Putamen (tissue), 1 donor: ENCODE measurements at regions not wholly inside any gene's neighbourhood (a gene's known extent, or its start where the extent isn't known, plus 50 kb on each side); places are given as distances from the start of the nearest gene placed in this dataset.
"Not testable (repeated sequence)": the region's sequence is repeated elsewhere in the genome, so short reads cannot be mapped to it uniquely, and the experiment has no call there.

Source experiments
- DNase-seq: peaks from one replicate; pipeline ENCODE4 v3.0.0-alpha.2; 2016; ENCODE audit warnings: low spot score

DNA sequence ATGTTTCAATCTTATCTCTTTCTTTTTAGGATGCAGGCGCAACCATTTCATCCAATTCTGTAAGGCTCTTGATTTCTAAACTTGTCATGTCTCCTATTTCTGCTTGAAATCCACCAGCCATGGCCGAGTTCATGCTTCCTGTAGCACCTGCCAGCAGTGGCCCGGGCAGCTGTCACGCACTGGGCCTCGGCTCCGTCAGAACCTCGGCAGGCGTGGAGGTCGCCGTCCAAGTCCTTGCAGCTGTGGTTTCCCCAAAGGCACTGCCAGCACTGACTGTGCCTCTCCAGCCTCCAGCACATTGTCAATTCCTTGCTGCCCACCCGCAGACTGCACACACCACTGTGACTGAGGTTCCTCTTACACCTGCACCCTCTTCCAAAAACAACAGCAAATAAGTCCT, 188.7 kb upstream of the SALL3 start:
- no peak for DNase-seq

DNA sequence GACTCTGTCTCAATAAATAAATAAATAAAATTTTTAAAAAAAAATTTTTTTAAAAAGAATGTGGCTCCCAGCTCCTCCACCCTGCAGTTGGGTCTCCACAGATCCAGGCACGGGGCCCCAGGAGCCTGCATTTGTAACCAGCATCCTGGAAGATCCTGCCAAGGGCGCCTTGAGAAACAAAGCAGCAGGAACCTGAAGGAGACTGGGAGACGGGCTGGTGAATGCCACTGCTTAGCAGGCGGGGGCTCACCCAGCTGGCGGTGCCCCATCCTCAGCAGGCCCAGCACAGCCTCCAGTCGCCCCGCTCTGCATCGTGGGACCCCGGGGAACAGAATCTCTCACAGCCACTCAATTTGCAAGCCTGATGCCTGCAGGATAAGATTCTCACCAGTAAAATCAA, 187.5 kb upstream of the SALL3 start:
- no peak for DNase-seq

DNA sequence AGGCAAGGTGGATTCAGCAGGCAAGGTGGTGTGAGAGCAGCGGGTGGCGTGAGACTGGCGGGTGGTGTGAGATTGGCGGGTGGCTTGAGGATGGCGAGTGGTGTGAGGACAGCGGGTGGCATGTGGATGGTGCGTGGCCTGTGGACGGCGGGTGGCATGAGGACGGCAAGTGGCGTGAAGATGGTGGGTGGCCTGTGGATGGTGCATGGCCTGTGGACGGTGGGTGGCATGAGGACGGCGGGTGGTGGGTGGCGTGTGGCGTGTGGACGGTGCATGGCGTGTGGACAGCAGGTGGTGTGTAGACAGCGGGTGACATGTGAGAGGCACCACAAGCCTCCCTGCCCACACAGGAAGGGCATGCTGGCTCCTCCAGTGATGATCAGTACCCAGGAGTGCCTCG, 186.9 kb upstream of the SALL3 start:
- no peak for DNase-seq

DNA sequence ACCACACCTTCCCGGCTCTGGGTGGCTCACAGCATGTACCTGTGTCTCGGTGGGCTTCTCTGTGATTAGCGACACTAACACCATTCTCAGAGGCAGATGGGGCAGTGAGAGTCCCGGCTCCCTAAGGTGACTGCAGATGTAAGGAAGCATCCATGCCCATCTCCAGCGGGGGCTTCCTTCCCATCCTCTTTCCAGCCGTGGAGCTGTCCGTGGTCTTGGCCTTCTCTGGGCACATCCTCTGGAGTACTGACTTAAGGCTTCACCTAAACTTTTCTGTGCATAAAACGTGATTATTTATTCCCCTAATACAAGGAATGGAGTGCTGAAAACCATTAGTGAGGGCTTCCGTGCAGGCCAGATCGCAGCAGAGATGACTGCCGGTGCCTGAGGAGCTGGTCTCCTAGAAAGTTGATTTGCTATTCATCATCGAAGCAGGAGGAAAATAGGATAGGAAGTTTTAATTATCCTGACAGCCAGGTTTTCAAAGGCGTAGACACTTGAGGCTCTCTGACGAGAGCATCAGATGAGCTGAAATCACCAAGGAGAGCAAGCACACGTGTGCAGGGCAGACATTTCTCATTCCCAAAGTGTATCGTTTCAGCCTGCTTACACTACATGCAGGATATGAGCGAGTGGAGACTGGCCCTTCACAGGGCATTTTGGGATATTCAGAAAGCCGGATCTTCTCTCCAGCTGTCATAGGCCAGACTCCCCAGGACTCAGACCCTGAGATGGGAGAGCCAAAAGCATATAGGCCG, 186.1 kb upstream of the SALL3 start:
- no peak for DNase-seq

DNA sequence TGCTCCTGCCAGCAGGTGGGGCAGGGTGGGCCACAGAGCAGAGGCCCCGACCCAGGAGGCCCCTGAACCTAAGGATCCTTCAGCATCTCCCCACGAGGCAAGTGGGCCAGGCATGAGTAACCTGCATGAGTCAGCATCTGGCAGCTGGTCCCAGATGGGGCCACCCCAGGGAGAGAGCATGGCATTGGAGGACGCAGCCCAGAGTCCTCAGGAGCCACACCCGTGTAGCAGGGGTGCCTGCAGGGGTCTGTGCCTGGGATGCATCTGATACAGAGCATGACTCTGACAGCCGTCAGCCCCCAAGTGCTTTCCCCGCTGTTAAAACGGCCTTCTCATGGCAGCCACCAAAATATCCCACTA, 185.6 kb upstream of the SALL3 start:
- no peak for DNase-seq

DNA sequence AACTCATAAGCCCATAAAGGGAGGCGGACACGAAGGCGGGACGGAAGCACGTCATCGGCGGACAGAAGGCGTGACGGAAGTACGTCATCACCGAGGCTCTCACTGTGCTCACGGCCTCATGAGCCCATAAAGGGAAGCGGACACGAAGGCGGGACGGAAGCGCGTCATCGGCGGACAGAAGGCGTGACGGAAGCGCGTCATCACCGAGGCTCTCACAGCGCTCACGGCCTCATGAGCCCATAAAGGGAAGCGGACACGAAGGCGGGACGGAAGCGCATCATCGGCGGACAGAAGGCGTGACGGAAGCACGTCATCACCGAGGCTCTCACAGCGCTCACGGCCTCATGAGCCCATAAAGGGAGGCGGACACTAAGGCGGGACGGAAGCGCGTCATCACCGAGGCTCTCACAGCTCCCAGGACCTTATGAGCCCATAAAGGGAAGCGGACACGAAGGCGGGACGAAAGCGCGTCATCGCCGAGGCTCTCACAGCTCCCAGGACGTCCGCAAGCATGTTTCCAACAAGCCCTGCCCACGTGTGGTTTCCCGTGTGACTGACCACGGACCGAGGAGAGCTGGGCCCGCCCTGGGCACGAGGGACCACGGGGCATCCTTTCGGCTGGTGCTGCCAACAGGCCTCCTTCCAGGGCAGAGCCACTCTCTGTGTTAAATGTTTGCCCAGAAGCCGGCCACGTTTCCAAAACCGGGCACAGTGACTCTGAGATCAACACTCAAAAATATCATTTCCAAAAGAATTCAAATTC, 182.7 kb upstream of the SALL3 start:
- no peak for DNase-seq

DNA sequence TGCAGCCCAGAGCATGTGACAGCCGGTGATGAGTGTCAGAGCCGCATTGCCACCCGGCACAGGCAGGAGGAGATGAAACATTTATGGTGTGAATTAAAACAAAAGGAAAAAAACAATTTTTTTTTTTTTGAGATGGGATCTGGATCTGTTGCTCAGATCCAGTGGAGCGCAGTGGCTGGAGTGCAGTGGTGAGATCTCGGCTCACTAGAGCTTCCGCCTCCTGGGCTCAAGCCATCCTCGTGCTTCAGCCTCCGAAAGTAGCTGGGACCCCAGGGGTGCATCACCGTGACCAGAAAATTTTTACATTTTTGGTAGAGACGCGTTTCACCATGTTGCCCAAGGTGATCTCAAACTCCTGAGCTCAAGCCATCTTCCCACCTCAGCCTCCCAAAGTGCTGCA, 182.1 kb upstream of the SALL3 start:
- no peak for DNase-seq

DNA sequence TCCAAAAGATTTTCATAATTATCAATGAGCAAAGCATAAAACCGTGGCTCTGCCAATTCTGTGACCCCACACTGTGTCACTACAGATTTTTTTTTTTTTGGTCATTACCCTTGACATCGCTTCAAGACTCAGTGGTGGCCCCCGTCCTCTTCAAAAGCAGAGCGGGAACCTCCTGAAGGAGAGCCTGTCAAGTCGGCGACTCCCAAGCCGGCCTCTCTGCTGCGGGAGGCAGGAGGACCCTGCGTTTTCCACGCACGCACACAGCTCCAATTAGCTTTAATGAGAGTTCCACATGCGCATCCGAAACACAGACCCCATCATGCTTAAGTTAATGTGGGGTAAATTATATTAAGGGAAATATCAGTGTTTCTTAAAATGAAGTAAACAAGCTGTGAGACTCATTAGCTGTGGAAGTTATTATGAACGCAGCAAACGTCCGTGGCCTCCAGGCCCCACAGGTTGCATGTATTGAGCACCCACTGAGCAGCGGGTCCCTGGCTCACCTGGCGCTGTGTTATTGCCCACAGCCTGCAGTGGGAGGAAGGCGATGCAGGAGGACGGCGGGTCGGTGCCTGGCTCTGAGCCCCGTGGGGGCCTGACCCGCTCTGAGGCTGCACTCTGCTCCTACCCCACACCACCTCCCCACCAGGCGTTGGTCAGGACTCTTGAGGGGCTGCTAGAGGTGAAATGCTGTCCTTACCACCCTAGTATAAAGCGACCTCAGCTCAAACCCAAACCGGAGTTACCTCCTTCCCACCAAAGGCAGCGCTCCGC, 181.0 kb upstream of the SALL3 start:
- no peak for DNase-seq

DNA sequence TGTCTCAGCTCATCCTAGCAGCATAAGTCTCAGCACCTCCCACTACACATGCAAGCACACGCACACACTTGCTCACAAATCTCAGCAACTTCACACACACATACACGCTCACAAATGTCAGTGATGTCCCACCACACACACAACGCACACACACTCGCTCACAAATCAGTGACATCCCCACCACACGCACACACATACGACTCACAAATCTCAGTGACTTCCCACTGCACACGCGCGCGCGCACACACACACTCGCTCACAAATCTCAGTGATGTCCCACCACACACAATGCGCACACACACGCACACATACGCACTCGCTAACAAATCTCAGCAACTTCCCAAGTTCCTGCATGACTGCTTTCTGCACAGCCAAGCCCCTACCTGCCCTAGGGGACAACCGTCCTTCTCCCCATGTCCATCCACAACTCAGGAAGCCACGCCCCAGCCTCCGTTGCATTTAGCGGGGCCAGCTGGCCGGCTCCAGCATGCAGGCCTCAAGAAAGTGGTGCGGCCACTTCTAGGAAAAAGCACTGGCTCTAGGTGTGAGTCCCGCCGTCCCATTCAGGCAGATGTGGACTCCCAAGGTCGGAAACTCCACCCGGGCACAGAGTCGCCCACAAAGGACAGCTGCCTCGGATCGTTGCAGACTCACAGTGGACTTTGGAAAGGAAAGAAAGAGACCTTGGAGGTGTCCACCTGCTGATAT, 180.1 kb upstream of the SALL3 start:
- DNase-seq, result no peak

DNA sequence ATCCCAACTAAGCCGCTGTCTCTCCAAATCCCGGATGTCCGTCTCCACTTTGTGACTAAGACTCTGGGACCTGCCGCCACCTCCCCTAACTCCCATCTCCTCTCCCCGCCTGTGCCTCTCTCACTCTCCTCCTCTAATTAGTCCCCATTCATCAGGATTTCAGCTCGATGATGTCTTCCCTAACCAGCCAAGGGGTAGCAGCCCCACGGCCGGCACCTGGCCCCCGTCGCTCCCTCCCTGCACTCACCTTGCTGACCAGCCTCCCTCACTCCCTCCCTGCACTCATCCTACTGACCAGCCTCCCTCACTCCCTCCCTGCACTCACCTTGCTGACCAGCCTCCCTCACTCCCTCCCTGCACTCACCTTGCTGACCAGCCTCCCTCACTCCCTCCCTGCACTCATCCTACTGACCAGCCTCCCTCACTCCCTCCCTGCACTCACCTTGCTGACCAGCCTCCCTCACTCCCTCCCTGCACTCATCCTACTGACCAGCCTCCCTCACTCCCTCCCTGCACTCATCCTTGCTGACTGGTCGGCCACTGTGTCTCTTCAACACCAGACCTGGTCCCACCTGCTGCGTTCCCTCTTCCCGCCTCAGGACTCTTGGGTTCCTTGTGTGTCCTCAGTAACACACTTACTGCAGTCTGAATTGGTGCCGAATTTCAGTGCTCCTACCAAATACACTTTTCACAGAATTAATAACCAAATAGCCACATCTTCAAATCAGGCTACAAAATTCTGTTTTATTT, 179.3 kb upstream of the SALL3 start:
- DNase-seq, result not testable (repeated sequence)

DNA sequence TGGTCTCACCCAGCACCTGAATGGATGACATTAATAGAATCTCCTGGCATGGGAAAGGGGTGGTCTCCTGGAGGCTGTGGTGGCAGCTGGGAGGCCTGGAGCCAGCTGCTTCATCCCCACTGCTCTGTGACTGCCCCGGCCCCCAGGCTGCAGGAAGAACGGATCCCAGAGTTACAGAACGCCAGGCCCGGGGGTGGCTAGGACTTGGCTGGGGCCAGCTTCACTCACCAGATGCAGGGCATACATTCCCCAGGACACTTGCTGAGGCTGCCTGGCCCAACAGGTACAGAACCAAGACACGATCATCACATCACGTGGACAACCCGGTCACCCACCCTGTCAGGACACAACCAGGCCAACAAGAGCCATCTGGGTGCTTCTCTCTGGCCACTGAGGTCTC, 178.6 kb upstream of the SALL3 start:
- DNase-seq, result no peak

DNA sequence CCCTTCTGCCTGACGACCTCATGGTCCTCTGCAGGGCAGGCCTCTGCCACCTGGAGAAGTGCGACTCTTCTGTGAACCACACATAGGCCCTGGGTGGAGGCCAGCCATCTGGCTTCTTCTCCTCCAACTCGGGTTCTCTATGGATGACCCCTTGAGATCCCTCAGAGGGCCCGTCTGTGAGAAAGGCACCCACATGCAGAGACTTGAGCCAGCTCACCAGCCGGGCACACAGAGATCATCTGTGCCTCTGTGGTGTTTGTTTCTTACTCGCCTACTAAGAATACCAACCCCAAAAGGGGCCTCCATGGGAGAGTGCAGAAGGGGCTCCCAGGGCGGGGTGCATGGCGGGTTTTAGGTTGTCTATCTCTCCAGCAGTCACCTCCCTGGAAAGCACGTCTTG, 176.5 kb upstream of the SALL3 start:
- no peak for DNase-seq

DNA sequence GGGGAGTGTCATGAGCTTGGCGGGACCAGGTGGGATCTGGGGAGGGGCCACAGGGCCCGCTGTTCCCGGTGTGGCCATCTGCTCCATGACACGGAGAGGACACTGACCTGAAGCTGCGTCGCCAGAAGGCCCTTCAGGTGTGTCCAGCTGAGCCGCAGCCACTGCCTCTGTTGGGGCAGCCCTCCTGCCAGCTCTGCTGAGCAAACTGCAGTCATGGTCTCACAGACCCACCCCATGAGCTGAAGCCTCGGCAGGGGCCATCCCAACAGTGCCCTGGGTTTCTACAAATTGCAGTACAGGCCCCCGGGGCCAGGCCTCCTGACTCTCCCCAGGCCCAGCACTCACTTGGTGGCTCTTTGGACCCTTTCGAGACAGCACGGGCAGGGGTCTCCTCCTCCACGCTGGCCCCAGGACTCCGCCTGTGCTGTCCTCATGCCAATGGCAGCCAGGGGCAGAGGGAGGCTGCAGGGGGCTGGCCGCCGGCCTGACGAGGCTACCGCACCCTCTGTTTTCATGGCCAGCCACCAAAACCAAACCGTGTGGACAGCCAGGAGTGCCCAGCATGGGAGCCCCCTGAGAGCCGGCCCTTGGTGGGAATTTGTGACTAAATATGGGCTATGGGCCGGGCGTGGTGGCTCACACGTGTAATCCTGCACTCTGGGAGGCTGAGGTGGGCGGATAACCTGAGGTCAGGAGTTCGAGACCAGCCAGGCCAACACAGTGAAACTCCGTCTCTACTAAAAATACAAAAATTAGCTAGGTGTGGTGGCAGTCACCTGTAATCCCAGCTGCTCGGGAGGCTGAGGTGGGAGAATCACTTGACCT, 175.2 kb upstream of the SALL3 start:
- no peak for DNase-seq

DNA sequence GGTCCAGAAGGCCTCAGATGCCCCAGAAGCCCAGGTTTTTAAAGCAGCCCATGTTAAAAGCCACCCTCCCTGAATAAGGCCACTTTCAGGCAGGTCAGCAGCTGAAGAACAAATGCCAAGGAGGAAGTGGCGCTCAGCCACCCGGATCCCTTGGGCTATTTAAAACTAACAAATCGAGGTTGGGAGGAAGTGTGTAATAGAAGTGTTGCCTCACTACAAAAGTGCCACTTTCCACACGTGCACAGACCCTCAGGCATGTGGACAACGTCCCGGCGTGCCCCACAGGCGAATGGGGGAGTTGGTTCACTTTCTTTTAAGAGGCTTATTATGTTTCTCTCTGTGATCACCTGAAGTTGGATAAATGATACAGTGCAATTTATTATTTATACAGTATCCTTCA, 173.8 kb upstream of the SALL3 start:
- DNase-seq, result no peak

DNA sequence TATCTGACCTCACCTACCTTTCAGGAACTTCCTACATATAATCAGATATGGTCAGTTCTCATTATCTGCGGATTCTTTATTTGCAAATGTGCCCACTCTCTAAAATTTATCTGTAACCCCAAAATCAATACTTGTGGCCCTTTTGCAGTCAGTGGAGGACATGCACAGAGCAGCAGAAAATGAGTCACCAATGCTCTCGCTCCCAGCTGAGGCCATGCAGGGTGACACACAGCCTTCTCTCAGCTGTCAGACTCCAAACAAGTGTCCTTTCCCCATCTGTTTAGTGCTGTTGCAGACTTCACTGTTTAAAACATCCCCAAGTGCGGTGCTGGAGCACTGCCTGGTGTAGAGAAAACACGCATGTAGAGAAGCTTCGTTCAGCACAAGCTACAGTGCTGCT, 171.9 kb upstream of the SALL3 start:
- DNase-seq, result no peak

DNA sequence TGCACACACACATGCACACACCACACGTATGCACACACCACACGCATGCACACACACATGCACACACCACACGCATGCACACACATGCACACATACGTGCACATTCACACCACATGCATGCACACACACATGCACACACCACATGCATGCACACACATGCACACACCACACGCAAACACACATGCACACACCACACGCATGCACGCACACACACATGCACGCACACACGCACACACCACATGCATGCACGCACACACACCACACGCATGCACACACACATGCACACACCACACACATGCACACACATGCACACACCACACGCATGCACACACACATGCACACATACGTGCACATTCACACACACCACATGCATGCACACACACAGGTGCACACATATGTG, 169.8 kb upstream of the SALL3 start:
- DNase-seq, result no peak

DNA sequence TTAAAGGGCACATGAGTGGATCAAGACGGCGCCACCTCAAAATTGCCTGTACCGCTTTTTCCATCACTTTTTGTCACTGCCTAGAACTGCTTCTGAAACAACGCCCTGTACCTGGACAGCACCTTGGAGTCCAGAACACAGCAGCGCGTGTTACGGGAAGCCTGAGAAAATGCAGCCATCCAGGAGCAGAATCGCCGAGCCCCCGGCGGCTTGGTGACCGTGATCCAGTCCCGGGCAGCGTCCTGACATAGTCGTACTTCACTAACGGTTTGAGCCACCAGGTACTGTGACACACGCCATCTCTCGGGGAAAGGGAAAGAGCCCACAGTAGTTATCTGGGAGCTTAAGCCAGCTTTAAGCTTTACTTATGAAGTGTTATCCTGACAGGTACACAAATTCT, 168.9 kb upstream of the SALL3 start:
- DNase-seq, result no peak

DNA sequence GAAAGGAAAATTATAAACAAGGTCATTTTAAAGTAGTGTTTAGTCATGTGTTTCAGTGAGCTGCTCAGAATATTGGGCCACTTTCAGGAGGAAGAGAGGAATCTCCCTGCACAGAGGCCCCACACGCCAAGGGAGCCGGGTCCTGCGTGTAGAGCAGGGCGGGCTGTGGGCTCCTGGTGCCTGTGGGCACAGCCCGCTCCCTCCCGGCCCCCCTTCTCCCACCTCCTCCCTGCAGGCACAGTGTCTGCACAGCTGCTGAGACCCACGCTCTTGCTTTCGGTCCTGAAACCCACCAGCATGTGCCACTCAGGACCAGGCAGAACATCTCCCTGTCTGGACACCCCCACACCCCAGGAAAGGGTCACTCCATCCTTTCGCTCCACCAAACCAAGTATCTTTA, 167.6 kb upstream of the SALL3 start:
- no peak for DNase-seq

DNA sequence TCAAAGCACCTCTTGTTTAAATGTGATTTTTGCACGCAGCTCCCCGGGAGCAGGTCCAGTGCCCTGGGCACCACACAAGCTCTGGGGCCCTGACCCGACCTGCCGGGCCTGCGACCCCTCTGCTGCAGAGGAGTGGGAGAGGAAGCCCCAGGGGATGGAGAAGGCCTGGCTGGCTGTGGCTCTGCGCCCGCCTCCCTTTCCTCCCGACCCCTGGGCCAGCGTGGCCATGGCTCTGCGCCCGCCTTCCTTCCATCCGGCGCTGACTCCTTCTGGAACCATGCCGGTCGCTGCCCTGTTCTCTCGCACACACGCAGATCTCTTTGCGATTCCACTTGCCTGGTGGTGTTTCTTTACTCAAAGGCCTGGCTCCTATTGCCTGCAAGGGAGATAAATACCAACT, 166.5 kb upstream of the SALL3 start:
- DNase-seq, result no peak

DNA sequence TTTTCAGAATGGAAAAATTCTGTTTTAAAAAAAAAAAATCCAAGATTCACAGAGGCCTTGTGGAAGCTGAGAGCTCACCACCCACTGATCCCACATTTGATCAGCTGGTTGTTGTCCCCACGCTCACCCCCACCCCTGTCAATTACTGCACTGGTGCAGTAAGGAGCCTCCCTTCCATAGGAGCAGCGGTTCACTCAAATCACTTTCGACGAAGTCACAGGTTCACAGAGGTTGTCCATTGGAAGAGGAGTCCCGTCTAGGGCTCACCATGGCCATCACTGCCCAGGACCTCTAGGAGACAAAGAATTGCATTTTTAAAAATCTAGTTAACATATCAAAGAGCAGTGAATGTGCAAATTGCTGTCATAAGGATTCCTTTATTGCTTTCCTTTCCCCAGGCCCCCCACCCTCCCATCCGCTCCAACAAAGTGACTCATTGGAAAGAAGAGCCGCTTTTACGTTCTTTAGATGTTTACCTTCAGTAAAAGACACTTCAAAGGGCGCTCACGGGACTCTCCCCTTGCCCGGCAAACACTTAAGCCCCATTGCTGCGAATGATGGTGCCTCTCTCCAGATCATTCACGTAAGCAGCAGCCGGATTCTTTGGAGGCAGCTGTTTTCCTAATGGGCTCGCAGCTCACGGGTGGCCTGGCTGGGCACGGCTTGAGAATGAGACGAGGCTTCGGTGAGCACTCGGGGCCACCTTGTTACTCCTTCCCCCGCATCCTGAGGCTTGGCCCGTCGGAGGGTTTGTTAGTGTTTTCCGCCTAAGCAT, 165.5 kb upstream of the SALL3 start:
- peak; percentile 21 for DNase-seq
